NCI-H2029 treated with DMSO at 0.1 percent for 48 hours (cell line): ENCODE measurements at regions not wholly inside any gene's neighbourhood (a gene's known extent, or its start where the extent isn't known, plus 50 kb on each side); places are given as distances from the start of the nearest gene placed in this dataset.

Source experiments
- DNase-seq: peaks from one replicate; lab custom pipeline; 2025; lab: John Stamatoyannopoulos, UW

- no peak for DNase-seq
Observed at GRCh38 chr2:166560022-166560421, 66.0 kb upstream of the SCN7A start.

- no peak for DNase-seq
Observed at GRCh38 chr2:166550923-166551322, 56.9 kb upstream of the SCN7A start.

GRCh38 chr2:166545473-166545872 lies 51.4 kb upstream of the SCN7A start:
- no peak for DNase-seq
